ENCODE measurements at regions not wholly inside any gene's neighbourhood (a gene's known extent, or its start where the extent isn't known, plus 50 kb on each side); places are given as distances from the start of the nearest gene placed in this dataset.

DNA sequence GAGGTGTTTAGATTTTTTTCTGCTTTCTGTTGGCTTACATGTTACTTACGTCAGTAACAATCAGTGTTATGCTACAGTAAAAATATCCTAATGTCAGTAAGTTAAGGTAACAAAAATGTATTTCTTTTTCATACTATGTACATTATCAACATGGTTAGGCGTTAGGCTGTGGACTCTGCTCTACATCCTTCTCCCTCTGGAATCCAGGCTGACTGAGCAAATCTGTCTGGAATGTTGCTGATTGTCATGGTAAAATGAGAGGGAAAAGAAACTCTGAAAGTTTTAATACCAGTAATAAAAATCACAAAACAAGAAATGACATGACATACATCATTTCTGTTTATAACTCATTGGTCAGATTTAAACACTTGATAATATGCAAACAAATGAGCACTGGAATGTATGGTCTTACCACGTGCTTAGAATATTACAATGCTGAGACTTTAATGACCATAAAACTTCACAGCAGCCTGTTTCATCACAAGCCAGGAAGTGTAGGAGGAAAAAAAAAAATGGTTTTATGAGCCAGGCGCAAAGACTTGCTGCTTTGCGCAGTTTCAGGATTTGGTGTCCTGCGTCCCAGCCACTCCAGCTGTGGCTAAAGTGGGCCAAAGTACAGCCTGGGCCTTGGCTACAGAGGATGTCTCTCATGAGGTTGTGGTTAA, 252.4 kb downstream of the FSIP2 start:
- no peak for DNase-seq

DNA sequence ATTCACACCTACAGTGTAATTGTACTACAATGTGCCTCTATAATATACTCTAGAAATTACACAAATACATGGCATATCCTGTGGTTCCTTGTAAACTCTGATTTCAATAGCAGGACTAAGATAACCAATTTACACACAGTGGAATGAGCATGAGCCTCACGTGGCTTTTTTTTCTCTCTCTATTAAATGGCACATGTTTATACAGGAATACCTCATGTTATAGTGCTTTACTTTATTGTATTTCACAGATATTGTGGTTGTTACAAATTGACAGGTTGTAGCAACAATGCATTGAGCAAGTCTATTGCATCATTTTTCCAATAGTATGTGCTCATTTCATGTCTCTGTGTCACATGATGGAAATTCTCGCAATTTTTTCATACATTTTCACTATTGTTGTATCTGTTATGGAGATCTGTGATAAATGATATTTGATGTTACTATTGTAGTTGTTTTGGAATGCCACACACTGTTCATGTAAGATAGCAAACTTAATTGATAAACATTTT, 260.0 kb downstream of the FSIP2 start:
- DNase-seq: no peak

DNA sequence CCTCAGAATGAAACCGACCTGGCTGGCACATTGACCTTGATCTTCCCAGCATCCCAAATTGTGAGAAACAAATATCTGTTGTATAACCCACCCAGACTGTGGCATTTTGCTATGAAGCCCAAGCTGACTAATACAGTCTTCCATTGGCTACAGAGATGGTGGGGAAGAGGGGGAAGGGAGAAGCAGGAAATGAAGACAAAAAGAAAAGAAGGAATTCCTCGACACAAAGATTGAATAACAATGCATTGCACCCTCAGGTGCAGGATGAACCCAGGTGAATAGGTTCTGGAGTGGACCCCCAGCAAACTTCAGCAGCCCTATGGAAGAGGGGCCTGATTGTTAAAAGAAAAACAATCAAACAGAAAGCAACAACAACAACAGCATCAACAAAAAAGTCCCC, 270.7 kb downstream of the FSIP2 start:
- no peak for DNase-seq

DNA sequence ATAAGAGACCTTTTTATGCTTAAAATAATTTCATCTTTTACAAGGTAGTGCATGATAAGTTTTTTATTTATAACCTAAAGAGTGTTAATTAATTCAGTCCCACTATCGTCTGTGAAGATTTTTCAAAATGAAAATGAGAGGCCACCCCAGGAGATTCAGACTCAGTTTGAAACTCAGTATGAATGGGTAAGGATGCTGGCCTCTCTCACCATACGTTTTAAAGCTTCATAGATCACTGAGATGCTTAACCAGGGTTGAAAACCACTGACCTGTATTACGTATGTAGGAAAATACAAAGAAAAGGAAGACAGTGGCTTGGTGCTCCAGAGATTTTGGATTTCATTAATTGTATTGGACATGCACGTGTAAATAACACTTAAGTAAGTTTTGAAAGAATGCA, 278.7 kb downstream of the FSIP2 start:
- DNase-seq: no peak

DNA sequence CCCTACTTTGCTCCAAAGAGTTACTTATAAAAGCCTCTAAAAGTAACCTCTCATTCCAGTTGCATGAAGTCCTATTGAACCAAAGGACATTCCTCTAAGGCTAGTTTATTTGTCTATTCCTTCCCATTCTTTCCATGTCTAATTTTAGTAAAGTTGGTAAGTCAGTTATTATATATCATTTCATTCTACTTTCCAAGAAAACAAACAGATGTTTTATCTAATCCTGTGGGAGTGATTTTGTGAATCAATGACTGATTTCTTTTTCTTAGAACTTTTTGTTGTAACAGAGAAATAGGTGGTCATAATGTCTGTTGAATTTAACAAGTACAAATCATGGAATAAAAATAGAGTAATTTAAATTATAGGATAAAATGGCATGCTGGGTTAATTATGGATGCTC, 286.3 kb downstream of the FSIP2 start:
- no peak for DNase-seq

DNA sequence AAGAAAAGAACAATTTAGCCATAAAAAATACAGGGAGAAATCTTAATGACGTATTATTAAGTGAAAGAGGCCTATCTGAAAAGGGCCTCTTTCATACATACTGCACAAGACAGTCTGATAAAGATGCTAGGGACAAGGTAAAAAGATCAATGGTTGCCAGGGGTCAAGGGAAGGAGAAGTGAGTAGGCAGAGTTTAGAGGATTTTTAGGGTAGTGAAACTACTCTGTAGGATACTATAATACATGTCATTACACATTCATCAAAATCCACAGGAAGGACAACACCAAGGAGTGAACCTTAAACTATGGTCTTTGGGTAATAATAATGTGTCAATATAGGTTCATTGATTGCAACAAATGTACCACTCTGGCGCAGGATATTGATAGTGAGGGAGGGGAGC, 289.3 kb downstream of the FSIP2 start:
- DNase-seq: no peak

DNA sequence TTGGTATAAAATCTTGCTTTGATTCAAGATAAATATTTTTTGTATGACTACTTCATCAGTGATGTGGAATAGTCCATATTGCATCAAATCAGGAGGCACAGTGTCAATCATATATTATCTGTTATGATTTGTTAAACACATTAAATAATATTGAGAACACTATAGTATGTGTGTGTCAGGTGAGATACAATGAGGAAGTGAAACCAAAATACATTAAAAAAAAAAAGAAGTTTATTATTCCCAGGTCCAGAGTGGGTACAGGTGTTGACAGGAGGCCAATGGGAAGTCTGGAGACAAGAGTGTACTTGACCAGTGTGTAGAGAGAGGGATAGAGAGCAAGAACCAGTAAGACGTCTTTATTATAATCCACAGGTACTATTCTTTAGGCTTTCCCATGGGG, 292.6 kb downstream of the FSIP2 start:
- DNase-seq: no peak

DNA sequence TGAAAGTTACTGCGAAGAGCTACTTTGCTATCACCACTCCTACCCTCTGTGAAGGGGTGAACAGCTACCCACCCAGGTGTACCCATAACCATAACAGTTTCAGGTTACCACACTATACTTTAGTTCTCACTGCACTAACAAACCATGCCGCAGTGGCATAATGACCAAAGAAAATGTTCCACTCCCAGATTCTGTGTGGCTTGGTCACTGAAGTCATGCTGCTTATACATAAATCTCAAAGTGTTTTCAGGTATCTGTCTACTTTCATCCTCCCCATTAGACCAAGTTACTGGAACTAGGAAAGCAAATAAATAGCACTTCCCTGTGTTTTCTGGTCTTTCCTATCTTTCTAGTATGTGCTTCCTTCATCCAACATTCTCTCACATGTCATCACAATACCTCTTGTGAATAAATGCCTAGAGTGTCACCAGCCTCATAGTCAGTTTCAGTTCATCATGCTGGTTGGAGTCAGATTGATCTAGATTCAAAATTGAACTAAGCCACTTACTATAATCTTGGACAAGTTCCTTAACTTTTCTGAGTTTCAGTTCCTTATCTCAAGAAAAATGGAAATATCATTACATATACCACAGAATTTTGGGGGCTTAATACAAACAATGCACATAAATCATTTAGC, 293.6 kb downstream of the FSIP2 start:
- DNase-seq: no peak

DNA sequence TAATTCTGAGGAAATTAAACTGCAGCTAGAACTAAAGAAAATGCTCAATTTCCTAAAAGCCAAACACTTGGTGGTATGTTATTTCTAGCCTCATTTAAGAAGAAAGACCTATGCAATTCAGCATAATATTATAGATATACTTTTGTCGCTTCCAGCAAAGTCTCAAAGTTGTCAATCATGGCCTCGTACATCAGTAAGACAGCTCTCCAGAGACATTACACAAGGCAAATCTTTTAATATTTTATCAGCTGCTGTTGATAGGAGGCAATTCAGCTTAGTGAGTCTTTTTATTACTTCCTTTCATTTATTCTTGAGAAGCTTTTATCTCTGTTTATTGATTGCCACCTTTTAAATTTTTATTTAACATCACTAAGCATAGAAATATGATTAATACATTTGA, 294.3 kb downstream of the FSIP2 start:
- DNase-seq: no peak

DNA sequence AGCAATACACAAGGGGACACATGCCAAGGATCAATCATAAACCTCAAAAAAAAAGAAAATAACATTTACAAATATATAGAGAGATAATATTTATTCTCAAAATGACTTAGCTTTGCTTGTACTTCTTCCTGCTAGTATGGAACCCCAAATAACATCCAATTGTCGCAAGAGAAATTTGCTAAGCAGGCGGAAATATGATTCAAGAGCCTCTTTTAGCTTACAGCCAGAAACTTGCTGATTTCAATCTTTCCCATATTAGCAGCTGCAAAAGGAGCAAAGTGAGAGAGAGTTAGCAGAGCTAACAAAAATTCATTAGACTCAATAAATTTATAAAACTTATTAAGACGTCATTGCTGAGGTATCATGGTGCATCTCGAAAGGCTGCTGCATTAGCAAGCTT, 294.9 kb downstream of the FSIP2 start:
- DNase-seq: no peak

DNA sequence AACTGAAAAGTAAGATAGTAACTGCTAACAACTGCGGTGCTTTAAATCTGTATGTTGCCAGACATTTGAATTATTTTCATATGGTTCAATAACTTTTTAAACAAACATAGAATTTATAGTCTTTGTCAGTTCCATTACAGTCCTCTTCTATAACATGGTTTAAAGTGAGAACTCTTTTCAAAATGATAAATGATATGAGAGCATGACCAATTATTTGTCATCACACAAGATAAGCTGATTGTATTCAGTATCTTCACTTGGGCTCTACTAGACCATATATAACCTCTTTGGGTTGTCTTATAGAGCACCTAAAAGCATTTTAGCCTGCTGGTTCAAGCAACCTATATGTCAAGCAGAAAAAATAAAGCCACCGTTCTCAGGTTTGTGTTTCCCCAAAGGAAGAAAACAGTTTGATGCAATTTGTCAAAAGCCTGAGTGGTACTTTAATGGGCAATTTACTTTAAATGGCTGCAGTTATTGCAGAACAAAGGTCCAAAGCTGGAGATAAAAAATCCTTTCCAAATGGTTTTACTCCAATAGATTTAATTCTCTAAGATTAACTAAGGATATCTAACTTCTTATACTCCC, 298.4 kb downstream of the FSIP2 start:
- no peak for DNase-seq

DNA sequence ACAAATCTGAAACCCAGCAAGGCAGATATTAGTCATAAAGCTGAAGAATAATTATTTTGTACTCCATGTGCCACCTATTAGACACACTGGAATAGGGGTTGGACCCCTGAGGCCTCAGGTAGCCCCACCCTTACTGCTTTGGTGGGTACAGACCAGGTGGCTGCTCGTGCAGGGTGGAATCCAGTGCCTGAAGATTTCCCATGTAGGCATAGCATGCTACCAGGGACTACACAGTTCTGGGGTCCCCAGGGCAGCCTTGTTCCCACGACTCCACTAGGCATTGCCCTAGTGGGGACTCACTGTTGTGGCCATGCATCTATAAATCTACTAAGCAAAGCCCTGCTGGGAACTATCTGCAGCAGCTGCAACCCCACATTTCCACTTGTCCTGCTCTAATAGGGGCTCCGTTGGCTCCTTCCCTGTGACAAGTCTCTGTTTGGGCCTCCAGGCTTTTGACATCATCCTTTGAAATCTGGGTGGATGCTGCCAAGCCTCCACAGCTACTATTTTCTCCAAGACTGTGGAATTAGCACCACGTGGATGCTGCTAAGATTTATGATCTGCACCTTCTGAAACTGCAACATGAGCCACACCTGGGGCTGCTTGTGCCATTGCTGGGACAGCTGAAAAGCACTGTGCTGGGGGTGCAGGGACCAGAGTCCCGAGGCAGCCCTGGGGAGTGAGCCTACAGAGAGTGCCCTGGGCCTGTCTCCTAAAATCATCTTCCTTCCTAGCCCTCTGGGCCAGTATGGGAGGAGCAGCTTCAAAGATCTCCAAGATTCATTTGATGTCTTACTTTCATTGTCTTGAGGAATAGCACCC, 303.8 kb downstream of the FSIP2 start:
- DNase-seq: no peak

DNA sequence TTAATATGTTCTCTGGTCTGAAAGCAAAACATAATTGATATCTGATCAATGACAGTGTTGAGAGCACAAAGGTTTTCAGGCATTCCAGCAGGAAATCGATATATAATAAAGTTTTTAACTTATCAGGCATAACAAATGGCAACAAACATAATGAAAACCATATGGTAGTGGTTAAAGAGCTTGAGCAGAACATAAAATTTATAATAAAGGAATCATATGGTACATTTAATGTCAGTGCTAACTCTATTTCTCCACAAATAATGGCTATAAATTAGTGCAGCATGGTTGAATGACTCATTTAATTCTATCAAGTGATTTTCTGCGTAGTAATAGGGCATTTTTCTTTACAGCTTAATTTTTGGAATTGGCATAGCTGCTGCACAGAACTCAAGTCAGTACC, 306.2 kb downstream of the FSIP2 start:
- DNase-seq: no peak

DNA sequence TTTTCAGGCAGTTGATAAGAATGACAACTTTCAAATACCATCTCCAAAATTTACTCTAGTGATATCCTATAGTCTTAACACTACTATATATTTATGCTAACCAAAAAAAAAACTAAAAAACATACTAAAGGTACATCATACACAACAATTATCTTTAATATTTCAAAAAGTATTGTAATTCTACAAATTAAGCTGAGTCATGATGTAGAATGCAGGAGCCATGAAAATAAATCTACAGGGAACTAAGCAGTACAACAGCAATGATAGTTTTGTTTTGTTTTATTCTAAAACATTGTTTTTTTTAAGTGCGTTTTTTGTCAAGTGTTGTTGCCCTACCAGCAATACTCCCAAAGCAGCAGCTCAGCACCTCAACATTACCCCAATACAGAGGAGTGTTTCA, 314.3 kb downstream of the FSIP2 start:
- DNase-seq: no peak

DNA sequence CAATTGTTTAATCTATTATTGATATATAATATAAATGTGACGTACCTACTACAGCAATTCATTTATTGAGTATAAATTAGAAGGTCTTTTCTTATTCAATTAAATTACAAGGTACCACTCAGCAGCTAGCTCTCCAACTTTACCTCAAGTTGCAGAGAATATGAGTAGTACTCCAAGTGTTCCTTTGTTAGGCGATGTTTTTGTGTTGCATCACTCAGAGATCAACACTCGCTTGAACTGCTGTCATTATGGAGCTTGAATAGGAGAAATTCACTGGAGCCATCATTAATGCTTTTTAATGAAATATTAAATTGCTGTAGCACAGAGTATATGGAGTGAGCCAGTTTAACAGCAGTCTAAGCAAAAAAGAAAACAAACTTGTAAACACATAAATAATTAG, 320.0 kb downstream of the FSIP2 start:
- DNase-seq: no peak

DNA sequence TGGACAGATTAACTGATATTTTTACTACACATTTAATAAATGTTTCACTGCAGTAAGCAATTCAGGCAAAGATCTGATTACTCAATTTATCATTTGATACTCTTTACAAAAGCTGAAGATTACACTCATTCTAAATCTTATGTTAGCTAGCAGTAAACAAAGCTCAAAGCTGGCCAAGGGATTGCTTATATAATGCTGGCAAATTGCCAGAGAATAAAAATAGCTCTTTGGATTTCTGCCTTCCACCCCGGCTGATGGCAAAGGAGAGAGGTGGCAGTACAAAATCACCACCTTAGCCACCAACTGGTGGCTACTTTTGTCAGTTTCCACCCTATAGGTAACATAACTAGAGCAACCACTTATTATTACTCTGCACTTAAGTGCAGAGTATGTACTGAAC, 320.5 kb downstream of the FSIP2 start:
- DNase-seq: no peak

DNA sequence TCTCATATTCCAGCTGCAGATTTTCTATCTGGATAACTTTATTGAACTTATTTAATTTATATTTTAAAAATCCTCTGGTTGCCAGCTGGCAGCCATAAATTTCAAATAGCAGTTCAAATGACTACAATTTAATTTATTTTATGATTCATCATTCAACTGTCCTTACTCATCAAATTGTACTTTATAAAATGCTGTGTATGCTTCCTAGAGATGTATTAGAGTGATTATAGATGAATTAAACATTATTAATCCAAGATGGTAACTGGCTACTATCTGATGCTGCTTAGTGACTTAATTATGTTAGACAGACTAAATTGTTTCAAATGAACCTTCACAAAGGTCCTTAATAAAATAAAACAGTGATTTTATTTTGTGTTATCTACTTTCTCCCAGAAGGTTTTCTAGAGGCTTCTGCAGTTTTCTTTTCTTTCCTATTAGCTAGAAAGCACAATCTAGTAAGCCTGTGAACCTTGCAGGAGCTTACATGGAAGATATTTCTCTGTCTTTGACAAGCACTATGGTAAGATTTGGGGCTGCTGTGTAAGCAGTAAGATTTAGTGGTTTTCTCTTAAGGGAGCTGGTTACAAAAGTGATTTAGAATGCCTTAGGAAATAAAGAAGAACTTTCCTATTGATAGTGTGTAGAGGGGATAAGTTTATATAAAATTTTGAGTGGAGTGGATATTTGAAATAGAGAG, 322.3 kb downstream of the FSIP2 start:
- DNase-seq: no peak

DNA sequence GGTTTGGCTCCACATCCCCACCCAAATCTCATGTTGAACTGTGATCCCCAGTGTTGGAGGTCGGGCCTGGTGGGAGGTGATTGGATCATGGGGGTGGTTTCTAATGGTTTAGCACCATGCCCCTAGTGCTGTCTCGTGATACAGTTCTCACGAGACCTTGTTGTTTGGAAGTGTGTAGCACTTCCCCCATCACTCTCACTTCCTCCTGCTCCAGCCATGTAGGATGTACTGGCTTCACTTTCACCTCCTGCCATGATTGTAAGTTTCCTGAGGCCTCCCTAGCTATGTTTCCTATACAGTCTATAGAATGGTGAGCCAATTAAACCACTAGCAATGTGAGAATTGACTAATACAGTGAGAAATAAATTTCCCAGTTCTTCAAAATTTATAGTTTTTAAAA, 325.9 kb downstream of the FSIP2 start:
- DNase-seq: no peak

DNA sequence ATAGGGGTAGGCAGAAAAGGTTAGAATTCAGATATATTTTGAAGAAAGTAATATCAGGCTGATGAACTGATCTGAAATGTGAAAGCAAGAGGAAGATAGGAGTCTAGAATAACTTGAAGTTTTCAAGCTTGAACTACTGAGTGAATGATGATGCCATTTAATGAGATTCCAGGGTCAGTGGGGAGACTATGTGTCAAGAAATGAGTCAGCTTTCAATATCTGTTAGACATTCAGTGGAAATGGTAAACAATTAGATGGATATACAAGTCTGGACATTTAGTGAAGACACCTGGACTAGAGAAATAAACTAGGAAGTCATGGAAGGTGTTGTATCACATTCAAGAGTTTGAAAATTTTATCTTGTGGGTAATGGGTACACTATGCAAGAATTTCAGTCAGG, 326.9 kb downstream of the FSIP2 start:
- no peak for DNase-seq

DNA sequence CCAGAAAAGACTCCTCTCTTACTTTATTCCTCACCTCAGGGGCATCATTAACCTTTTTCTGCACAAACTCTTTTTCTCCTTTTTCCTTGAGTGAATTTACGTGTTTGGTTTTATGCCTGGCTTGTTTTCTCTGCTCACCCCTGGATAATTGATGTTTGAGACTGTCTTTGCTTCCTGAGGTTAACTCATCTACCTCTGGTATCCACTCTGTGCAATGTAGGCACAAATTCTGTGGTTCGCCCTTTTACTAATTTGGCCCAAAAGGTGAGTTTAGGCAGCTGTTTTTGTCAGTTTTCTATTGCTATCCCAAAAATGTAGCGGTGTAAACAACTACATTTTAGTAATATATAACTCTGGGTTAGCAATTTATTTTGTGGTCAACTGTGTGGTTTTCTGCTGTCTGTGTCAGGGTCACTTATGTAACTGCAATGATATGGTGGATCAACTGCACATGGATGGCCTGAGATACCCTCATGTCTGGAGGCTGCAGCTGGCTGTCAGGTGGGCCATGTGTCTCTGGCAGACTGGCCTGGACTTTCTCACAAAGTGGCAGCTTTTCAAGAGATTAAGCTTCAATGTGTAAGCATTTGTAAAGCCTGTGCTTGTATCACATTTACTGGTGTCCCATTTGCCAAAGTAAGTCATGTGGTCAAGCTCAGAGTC, 329.7 kb downstream of the FSIP2 start:
- DNase-seq: no peak

DNA sequence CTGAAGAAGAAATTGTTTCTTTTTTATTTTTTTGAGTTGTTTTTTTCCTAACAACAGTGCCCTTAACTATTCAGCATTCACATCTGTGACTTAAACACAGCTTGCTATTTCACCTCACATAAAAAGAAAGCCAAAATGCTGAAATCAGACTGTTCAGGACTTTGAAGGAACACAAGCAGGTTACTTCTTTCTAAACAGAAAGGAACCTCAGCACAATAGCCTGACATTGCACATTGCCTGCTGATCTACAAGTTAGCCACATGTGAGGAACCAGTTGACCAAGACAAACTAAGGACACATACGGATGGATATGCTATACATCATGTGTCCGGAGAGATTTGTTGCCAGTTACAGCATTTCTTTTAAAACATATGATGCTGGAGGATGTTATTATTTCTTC, 331.1 kb downstream of the FSIP2 start:
- no peak for DNase-seq

DNA sequence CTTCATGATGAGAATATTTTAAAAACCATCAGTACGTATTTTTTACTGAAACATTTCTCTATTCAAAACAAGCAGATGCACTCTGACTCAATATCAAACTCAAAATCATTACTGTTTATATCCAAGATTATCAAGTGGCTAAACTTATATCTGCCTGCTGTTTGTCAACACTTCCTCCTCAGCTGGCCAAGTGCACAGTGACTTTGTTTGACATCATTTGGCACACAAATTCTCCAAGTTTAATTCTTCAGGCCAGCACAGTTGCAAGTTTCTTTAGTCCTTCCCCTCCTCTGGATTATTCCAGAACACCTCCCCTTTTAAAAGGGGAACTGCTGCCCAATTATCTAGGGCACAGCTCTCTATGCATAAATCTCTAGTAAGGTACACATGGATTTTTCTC, 346.6 kb downstream of the FSIP2 start:
- DNase-seq: no peak

DNA sequence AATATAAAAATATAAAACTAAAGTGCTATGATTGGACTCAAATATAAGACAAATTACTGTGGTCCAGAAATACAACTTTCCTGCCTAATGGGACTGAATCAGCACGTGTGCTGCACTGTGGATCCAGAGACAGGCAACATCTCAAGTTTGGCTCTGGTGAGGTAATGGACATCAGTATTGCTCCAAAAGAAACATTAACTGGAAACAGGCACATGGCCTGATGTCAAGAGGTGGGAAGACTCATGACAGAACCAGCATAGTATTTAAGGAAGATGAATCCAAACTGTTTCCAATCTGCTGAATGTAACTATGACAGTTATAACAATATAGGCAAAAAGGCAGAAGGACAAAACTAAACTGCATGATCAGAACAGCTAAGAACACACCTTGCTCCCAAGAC, 354.6 kb downstream of the FSIP2 start:
- no peak for DNase-seq

All from GDM1 (cell line).